ENCODE measurements at regions not wholly inside any gene's neighbourhood (a gene's known extent, or its start where the extent isn't known, plus 50 kb on each side); places are given as distances from the start of the nearest gene placed in this dataset.

DNA sequence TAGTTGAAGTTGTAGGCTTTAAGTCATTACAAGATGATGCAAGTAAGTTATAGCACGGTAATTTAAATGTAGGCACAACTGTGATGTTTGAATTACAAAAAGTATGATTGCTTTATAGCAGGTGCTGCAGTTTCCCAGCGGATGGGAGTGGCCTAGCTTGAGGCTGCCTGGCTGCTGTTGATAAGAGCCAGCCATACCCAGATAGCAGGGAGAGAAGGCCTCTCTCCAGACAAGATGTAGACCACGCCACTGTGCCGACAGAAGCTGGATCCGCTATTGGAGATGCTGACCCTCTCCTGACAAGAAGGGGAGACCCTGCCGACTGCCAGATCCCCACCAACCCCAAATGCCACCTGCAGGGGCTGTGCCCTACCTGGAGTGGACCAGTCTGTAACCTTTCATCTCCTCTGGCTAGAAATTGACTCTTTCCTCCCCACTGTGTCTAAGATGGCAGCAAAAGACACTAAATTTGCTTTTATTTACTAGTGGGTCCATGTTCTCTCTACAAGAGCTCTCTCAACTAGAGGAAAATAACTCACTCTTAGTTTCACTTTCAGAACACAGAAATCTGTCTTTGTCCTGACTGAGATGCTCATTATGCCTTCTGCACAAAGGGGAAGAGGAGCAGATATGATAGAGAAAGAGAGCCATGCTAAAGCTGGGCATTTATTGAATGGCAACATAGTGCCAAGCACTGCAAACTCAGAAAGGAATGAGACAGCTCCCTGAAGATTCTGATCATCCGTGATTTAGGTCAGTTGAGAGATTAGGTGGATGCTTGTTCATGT is 127.9 kb downstream of the URB2 start (continued):
- TF ChIP-seq, protein P1, sequence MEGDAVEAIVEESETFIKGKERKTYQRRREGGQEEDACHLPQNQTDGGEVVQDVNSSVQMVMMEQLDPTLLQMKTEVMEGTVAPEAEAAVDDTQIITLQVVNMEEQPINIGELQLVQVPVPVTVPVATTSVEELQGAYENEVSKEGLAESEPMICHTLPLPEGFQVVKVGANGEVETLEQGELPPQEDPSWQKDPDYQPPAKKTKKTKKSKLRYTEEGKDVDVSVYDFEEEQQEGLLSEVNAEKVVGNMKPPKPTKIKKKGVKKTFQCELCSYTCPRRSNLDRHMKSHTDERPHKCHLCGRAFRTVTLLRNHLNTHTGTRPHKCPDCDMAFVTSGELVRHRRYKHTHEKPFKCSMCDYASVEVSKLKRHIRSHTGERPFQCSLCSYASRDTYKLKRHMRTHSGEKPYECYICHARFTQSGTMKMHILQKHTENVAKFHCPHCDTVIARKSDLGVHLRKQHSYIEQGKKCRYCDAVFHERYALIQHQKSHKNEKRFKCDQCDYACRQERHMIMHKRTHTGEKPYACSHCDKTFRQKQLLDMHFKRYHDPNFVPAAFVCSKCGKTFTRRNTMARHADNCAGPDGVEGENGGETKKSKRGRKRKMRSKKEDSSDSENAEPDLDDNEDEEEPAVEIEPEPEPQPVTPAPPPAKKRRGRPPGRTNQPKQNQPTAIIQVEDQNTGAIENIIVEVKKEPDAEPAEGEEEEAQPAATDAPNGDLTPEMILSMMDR (IDR thresholded peaks at IDR 0.05; ENCODE audit: control extremely low read depth in 1 of 3, insufficient read depth in 1 of 3, low read depth in 1 of 3, low read length in 3 of 3), result no peak
